CD4-positive, CD25-positive, alpha-beta regulatory T cell (primary cell): ENCODE measurements at regions not wholly inside any gene's neighbourhood (a gene's known extent, or its start where the extent isn't known, plus 50 kb on each side); places are given as distances from the start of the nearest gene placed in this dataset.

ENCODE experiments used
- ATAC-seq, 2 donors: fragments of 150-1000 bp; cut with Tn5 transposase; one replicate each; pipeline ENCODE4 v1.10.0; 2021; ENCODE audit warnings: low read depth in 2 of 2, moderate number of reproducible peaks in 2 of 2, moderate library complexity in 1 of 2
- DNase-seq, 3 donors: peaks; one replicate each; pipeline versions ENCODE4 v3.0.0 to v3.0.0-alpha.2; 2012 to 2022; ENCODE audit warnings: mixed read lengths in 1 of 3
- H3K27ac ChIP-seq: one replicate; pipeline ENCODE4 v1.7.0; 2013; ENCODE audit warnings: mild to moderate bottlenecking, low read length; ENCODE audit not compliant: insufficient read depth, poor library complexity, severe bottlenecking
- H3K27me3 ChIP-seq: one replicate; pipeline ENCODE4 v1.7.0; 2013; ENCODE audit warnings: low read length; ENCODE audit not compliant: control insufficient read depth, insufficient read depth
- H3K36me3 ChIP-seq: one replicate; pipeline ENCODE4 v1.7.0; 2013; ENCODE audit warnings: mild to moderate bottlenecking, low read length, moderate library complexity; ENCODE audit not compliant: control insufficient read depth, insufficient read depth
- H3K4me1 ChIP-seq: 2 replicates; pipeline ENCODE4 v1.7.0; 2013; ENCODE audit warnings: mild to moderate bottlenecking, low read length; ENCODE audit not compliant: insufficient read depth, control insufficient read depth, poor library complexity, severe bottlenecking
- H3K4me3 ChIP-seq: one replicate; pipeline ENCODE4 v1.7.0; 2013; ENCODE audit warnings: low read depth, mild to moderate bottlenecking, low read length, moderate library complexity
- H3K9me3 ChIP-seq, 2 experiments: 1 replicate in 1 of 2; 2 replicates in 1 of 2; pipeline ENCODE4 v1.7.0; 2013; ENCODE audit warnings: low read length in 2 of 2, mild to moderate bottlenecking in 1 of 2, moderate library complexity in 1 of 2; ENCODE audit not compliant: control insufficient read depth in 2 of 2
- H3K27ac Mint-ChIP-seq, 3 donors: one replicate each; pipeline ENCODE4 v1.8.0; 2020 to 2022; ENCODE audit warnings: mild to moderate bottlenecking in 3 of 3, mixed read lengths in 3 of 3, moderate library complexity in 2 of 3
- H3K27me3 Mint-ChIP-seq: one replicate; pipeline ENCODE4 v1.8.0; 2022; ENCODE audit warnings: mild to moderate bottlenecking, mixed read lengths
- H3K36me3 Mint-ChIP-seq: one replicate; pipeline ENCODE4 v1.8.0; 2020; ENCODE audit warnings: mixed read lengths
- H3K4me1 Mint-ChIP-seq, 4 donors: one replicate each; pipeline ENCODE4 v1.8.0; 2020 to 2022; ENCODE audit warnings: mixed read lengths in 4 of 4, mild to moderate bottlenecking in 1 of 4
- H3K4me3 Mint-ChIP-seq, 4 donors: one replicate each; pipeline ENCODE4 v1.8.0; 2020 to 2022; ENCODE audit warnings: mild to moderate bottlenecking in 4 of 4, mixed read lengths in 4 of 4, moderate library complexity in 3 of 4
- H3K9me3 Mint-ChIP-seq, 7 donors: one replicate each; pipeline ENCODE4 v1.8.0; 2020 to 2022; ENCODE audit warnings: mixed read lengths in 7 of 7, mild to moderate bottlenecking in 3 of 7, moderate library complexity in 2 of 7

- Mint-ChIP-seq H3K27me3 (no peaks in the 10 kb centered on the region), H3K9me3 (peaks cover 0 to 10% (median 3%) of the 10 kb centered on the region in 7 donors)
Measured at GRCh38 chr3:174720717-174721116, 138.4 kb upstream of the NAALADL2 start.

GRCh38 chr3:174725303-174725702 is 133.8 kb upstream of the NAALADL2 start:
- Histone ChIP-seq H3K9me3 (no peaks in the 10 kb centered on the region), H3K27ac (no peak overlapping the region), H3K36me3 (no peaks in the 10 kb centered on the region), H3K4me1 (no peaks in the 10 kb centered on the region), H3K4me3 (no peak overlapping the region), H3K27me3 (no peaks in the 10 kb centered on the region)
- Mint-ChIP-seq H3K4me3 (no peak overlapping the region), H3K36me3 (no peaks in the 10 kb centered on the region), H3K27ac (no peak overlapping the region), H3K4me1 (no peaks in the 10 kb centered on the region), H3K9me3 (peaks cover 0 to 23% (median 4%) of the 10 kb centered on the region in 7 donors), H3K27me3 (no peaks in the 10 kb centered on the region)
- no peak for ATAC-seq
- no peak for DNase-seq

More at GRCh38 chr3:174720717-174721116, 138.4 kb upstream of the NAALADL2 start:
- Mint-ChIP-seq H3K27ac (no peak overlapping the region), H3K4me1 (no peaks in the 10 kb centered on the region), H3K4me3 (no peak overlapping the region), H3K36me3 (no peaks in the 10 kb centered on the region)
- H3K27ac ChIP-seq: no peak overlapping the region
- H3K4me3 ChIP-seq: no peak overlapping the region
- H3K4me1 ChIP-seq: no peaks in the 10 kb centered on the region
- H3K27me3 ChIP-seq: no peaks in the 10 kb centered on the region
- DNase-seq: no peak
- H3K9me3 ChIP-seq: no peaks in the 10 kb centered on the region
- no peaks in the 10 kb centered on the region for H3K36me3 ChIP-seq
- no peak for ATAC-seq

GRCh38 chr3:174737966-174738365 is 121.2 kb upstream of the NAALADL2 start:
- no peak for DNase-seq
- H3K4me3 ChIP-seq: no peak overlapping the region
- no peaks in the 10 kb centered on the region for H3K27me3 Mint-ChIP-seq
- no peak overlapping the region for H3K27ac ChIP-seq
- no peak overlapping the region for H3K27ac Mint-ChIP-seq
- peaks cover 4 to 7% of the 10 kb centered on the region in 2 experiments for H3K9me3 ChIP-seq
- no peaks in the 10 kb centered on the region for H3K4me1 Mint-ChIP-seq
- no peak overlapping the region for H3K4me3 Mint-ChIP-seq
- H3K4me1 ChIP-seq: no peaks in the 10 kb centered on the region
- no peaks in the 10 kb centered on the region for H3K36me3 Mint-ChIP-seq
- no peak for ATAC-seq
- no peaks in the 10 kb centered on the region for H3K36me3 ChIP-seq
- H3K9me3 Mint-ChIP-seq: peaks cover 0 to 11% (median 4%) of the 10 kb centered on the region in 7 donors
- no peaks in the 10 kb centered on the region for H3K27me3 ChIP-seq

- Histone ChIP-seq H3K27ac (no peak overlapping the region), H3K9me3 (no peaks in the 10 kb centered on the region), H3K27me3 (no peaks in the 10 kb centered on the region), H3K4me1 (no peaks in the 10 kb centered on the region), H3K4me3 (no peak overlapping the region), H3K36me3 (no peaks in the 10 kb centered on the region)
- peaks cover 2 to 23% (median 15%) of the 10 kb centered on the region in 7 donors for H3K9me3 Mint-ChIP-seq
- no peak overlapping the region for H3K4me3 Mint-ChIP-seq
- H3K27ac Mint-ChIP-seq: no peak overlapping the region
- ATAC-seq (no peak), DNase-seq (no peak)
- H3K27me3 Mint-ChIP-seq: no peaks in the 10 kb centered on the region
- H3K36me3 Mint-ChIP-seq: no peaks in the 10 kb centered on the region
- H3K4me1 Mint-ChIP-seq: peaks cover 0 to 4% (median 0%) of the 10 kb centered on the region in 4 donors
Measured at GRCh38 chr3:174749143-174749542, 110.0 kb upstream of the NAALADL2 start.

GRCh38 chr3:174755833-174756829 is 103.0 kb upstream of the NAALADL2 start:
- Mint-ChIP-seq H3K27me3 (no peaks in the 10 kb centered on the region), H3K36me3 (no peaks in the 10 kb centered on the region), H3K9me3 (peaks cover 0 to 14% (median 7%) of the 10 kb centered on the region in 7 donors)

GRCh38 chr3:174758943-174759342 is 100.2 kb upstream of the NAALADL2 start:
- no peak for ATAC-seq
- H3K27ac ChIP-seq: no peak overlapping the region
- no peaks in the 10 kb centered on the region for H3K36me3 ChIP-seq
- H3K4me1 Mint-ChIP-seq: no peaks in the 10 kb centered on the region
- no peak overlapping the region for H3K4me3 Mint-ChIP-seq
- no peaks in the 10 kb centered on the region for H3K9me3 ChIP-seq
- no peaks in the 10 kb centered on the region for H3K4me1 ChIP-seq
- H3K27me3 ChIP-seq: no peaks in the 10 kb centered on the region
- H3K27me3 Mint-ChIP-seq: no peaks in the 10 kb centered on the region
- peaks cover 0 to 13% (median 4%) of the 10 kb centered on the region in 7 donors for H3K9me3 Mint-ChIP-seq
- DNase-seq: no peak
- H3K4me3 ChIP-seq: no peak overlapping the region
- H3K27ac Mint-ChIP-seq: no peak overlapping the region
- no peaks in the 10 kb centered on the region for H3K36me3 Mint-ChIP-seq

More at GRCh38 chr3:174755833-174756829, 103.0 kb upstream of the NAALADL2 start:
- H3K4me3 ChIP-seq: no peak overlapping the region
- no peaks in the 10 kb centered on the region for H3K9me3 ChIP-seq
- no peak overlapping the region for H3K27ac ChIP-seq
- Mint-ChIP-seq H3K4me3 (no peak overlapping the region), H3K4me1 (no peaks in the 10 kb centered on the region), H3K27ac (no peak overlapping the region)
- no peaks in the 10 kb centered on the region for H3K27me3 ChIP-seq
- ATAC-seq: no peak
- no peaks in the 10 kb centered on the region for H3K36me3 ChIP-seq
- DNase-seq: no peak
- no peaks in the 10 kb centered on the region for H3K4me1 ChIP-seq

GRCh38 chr3:174767406-174767805 is 91.7 kb upstream of the NAALADL2 start:
- ATAC-seq (no peak), DNase-seq (no peak)
- no peaks in the 10 kb centered on the region for H3K4me1 Mint-ChIP-seq
- Histone ChIP-seq H3K27me3 (no peaks in the 10 kb centered on the region), H3K9me3 (no peaks in the 10 kb centered on the region), H3K4me3 (no peak overlapping the region), H3K27ac (no peak overlapping the region), H3K4me1 (no peaks in the 10 kb centered on the region), H3K36me3 (no peaks in the 10 kb centered on the region)
- H3K27ac Mint-ChIP-seq: no peak overlapping the region
- no peak overlapping the region for H3K4me3 Mint-ChIP-seq
- H3K36me3 Mint-ChIP-seq: no peaks in the 10 kb centered on the region
- no peaks in the 10 kb centered on the region for H3K27me3 Mint-ChIP-seq
- peaks cover 0 to 8% (median 1%) of the 10 kb centered on the region in 7 donors for H3K9me3 Mint-ChIP-seq
